NB4 (cell line): ENCODE measurements at regions not wholly inside any gene's neighbourhood (a gene's known extent, or its start where the extent isn't known, plus 50 kb on each side); places are given as distances from the start of the nearest gene placed in this dataset.
"Not testable (repeated sequence)": the region's sequence is repeated elsewhere in the genome, so short reads cannot be mapped to it uniquely, and the experiment has no call there.

Experiments used
- DNase-seq: peaks from one replicate; pipeline ENCODE4 v3.0.0; 2010; ENCODE audit warnings: low read depth
- H3K4me3 ChIP-seq: one replicate; pipeline ENCODE4 v1.5.1; 2011; ENCODE audit warnings: mild to moderate bottlenecking, low read depth, low read length, moderate library complexity
- CTCF ChIP-seq: IDR thresholded peaks from one replicate; pipeline ENCODE4 v1.5.1; 2012; ENCODE audit warnings: low read depth, low read length
- MAX ChIP-seq: IDR thresholded peaks from 2 replicates; pipeline ENCODE4 v1.6.1; 2011; ENCODE audit warnings: low read depth, low read length
- MYC ChIP-seq: IDR thresholded peaks from 2 replicates; pipeline ENCODE4 v1.6.1; 2011; ENCODE audit warnings: low read depth, low read length
- POLR2A ChIP-seq: IDR thresholded peaks from 2 replicates; pipeline ENCODE4 v1.6.1; 2011; ENCODE audit warnings: mild to moderate bottlenecking; ENCODE audit not compliant: insufficient read length; ENCODE audit errors: extremely low read depth

- no peak overlapping the region for H3K4me3 ChIP-seq
- no peak for DNase-seq
- no peak for TF ChIP-seq MYC
- no peak for TF ChIP-seq MAX
- no peak for TF ChIP-seq CTCF
- no peak for TF ChIP-seq POLR2A
Observed at GRCh38 chr1:24252185-24252780, 65.2 kb upstream of the IFNLR1 start.

GRCh38 chr1:24251501-24251900, 64.4 kb upstream of the IFNLR1 start:
- DNase-seq: no peak
- H3K4me3 ChIP-seq: no peak overlapping the region
- no peak for TF ChIP-seq CTCF
- no peak for TF ChIP-seq MAX
- TF ChIP-seq POLR2A: no peak
- no peak for TF ChIP-seq MYC

GRCh38 chr1:24250791-24251190, 63.7 kb upstream of the IFNLR1 start:
- TF ChIP-seq MYC (no peak), MAX (no peak), POLR2A (no peak), CTCF (no peak)
- H3K4me3 ChIP-seq: no peak overlapping the region
- no peak for DNase-seq

GRCh38 chr1:24250224-24250623, 63.1 kb upstream of the IFNLR1 start:
- DNase-seq: no peak
- H3K4me3 ChIP-seq: no peak overlapping the region
- TF ChIP-seq CTCF (no peak), POLR2A (no peak), MYC (no peak), MAX (no peak)

- no peak overlapping the region for H3K4me3 ChIP-seq
- TF ChIP-seq MYC (peak; percentile 51), MAX (peak; percentile 56; the same call in 1 of the 2 replicates), CTCF (no peak), POLR2A (no peak)
- DNase-seq: peak; percentile 56
Observed at GRCh38 chr1:24248859-24249258, 61.8 kb upstream of the IFNLR1 start.

GRCh38 chr1:24247337-24247736, 60.2 kb upstream of the IFNLR1 start:
- not testable (repeated sequence) for DNase-seq, H3K4me3 ChIP-seq
